HUES48 (cell line): ENCODE measurements at regions not wholly inside any gene's neighbourhood (a gene's known extent, or its start where the extent isn't known, plus 50 kb on each side); places are given as distances from the start of the nearest gene placed in this dataset.
"Not testable (repeated sequence)": the region's sequence is repeated elsewhere in the genome, so short reads cannot be mapped to it uniquely, and the experiment has no call there.

Source experiments
- H3K27ac ChIP-seq: one replicate; pipeline ENCODE4 v1.7.0; 2013; ENCODE audit warnings: low read depth, low read length, inconsistent platforms
- H3K27me3 ChIP-seq: 2 replicates; pipeline ENCODE4 v1.6.1; 2013; ENCODE audit warnings: mild to moderate bottlenecking, low read length; ENCODE audit not compliant: control insufficient read depth, insufficient read depth
- H3K36me3 ChIP-seq: 2 replicates; pipeline ENCODE4 v1.6.1; 2013; ENCODE audit warnings: low read length; ENCODE audit not compliant: control insufficient read depth, insufficient read depth
- H3K4me1 ChIP-seq: 2 replicates; pipeline ENCODE4 v1.6.1; 2013; ENCODE audit warnings: mild to moderate bottlenecking, low read length; ENCODE audit not compliant: control insufficient read depth, insufficient read depth
- H3K4me3 ChIP-seq: 2 replicates; pipeline ENCODE4 v1.5.1; 2013; ENCODE audit warnings: mild to moderate bottlenecking, low read depth, low read length
- H3K9ac ChIP-seq: 2 replicates; pipeline ENCODE4 v1.6.1; 2013; ENCODE audit warnings: mild to moderate bottlenecking, low read depth, low read length, moderate library complexity
- H3K9me3 ChIP-seq: 2 replicates; pipeline ENCODE4 v1.6.1; 2013; ENCODE audit warnings: low read length; ENCODE audit not compliant: control insufficient read depth, insufficient read depth

DNA sequence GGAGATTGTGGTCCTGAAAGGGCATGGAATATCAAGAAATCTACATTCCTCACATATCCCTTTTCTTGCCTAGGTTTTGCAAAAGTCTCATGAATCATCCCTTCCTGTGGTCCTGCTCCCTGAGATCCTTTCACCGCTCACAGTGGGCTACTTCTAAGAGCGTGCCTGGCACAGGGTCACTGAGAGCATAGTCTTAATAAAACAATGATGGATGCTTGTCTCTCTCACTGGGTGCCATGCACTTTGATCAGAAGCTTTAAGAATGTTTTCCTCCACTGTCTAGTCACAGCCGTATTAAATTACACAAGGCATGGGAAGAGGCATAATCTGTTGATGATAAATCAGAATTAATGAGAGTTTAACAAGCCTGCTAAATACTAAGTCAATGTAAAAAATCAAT is 269.7 kb upstream of the ATP10A start:
- H3K27ac ChIP-seq, result peak overlapping the region; percentile 21
- H3K4me3 ChIP-seq, result no peak overlapping the region
- no peaks in the 10 kb centered on the region for H3K27me3 ChIP-seq
- H3K9ac ChIP-seq, result no peak overlapping the region
- H3K4me1 ChIP-seq, result peaks cover 55% of the 10 kb centered on the region
- no peaks in the 10 kb centered on the region for H3K36me3 ChIP-seq
- no peaks in the 10 kb centered on the region for H3K9me3 ChIP-seq

DNA sequence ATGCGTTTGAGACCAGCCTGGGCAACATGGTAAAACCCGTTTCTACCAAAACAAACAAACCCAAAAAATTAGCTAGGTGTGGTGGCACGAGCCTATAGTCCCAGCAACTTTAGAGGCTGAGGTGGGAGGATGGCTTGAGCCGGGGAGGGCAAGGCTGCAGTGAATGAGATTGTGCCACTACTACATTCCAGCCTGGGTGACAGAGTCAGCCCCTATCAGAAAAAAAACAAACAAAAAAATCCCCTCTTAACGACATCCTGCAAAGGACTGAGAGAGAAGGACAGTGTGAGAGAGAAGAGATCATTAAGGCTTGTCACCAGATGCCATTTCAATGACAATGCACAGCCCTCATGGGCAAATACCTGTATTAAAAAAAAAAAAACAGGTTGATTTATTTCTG is 266.7 kb upstream of the ATP10A start:
- Histone ChIP-seq H3K27me3 (no peaks in the 10 kb centered on the region), H3K27ac (peak overlapping the region; percentile 77), H3K36me3 (no peaks in the 10 kb centered on the region), H3K9me3 (no peaks in the 10 kb centered on the region), H3K4me1 (peaks cover 52% of the 10 kb centered on the region), H3K9ac (peak overlapping the region; percentile 51; the same call in 1 of the 2 replicates), H3K4me3 (peak overlapping the region; percentile 0; the same call in 1 of the 2 replicates)

GRCh38 chr15:26128611-26129140 is 265.5 kb upstream of the ATP10A start:
- Histone ChIP-seq H3K27me3 (no peaks in the 10 kb centered on the region), H3K9ac (no peak overlapping the region), H3K27ac (no peak overlapping the region), H3K36me3 (no peaks in the 10 kb centered on the region), H3K4me3 (no peak overlapping the region), H3K9me3 (no peaks in the 10 kb centered on the region), H3K4me1 (peaks cover 41% of the 10 kb centered on the region)

GRCh38 chr15:26126819-26127387 is 263.8 kb upstream of the ATP10A start:
- H3K4me1 ChIP-seq, result peaks cover 23% of the 10 kb centered on the region

GRCh38 chr15:26126070-26126469 is 262.9 kb upstream of the ATP10A start:
- Histone ChIP-seq H3K27me3 (no peaks in the 10 kb centered on the region), H3K4me1 (peaks cover 21% of the 10 kb centered on the region), H3K4me3 (no peak overlapping the region)

More at GRCh38 chr15:26126819-26127387, 263.8 kb upstream of the ATP10A start:
- H3K36me3 ChIP-seq, result no peaks in the 10 kb centered on the region
- H3K9me3 ChIP-seq, result no peaks in the 10 kb centered on the region
- H3K27ac ChIP-seq, result no peak overlapping the region
- H3K27me3 ChIP-seq, result no peaks in the 10 kb centered on the region
- no peak overlapping the region for H3K4me3 ChIP-seq
- no peak overlapping the region for H3K9ac ChIP-seq

GRCh38 chr15:26125664-26126063 is 262.5 kb upstream of the ATP10A start:
- no peaks in the 10 kb centered on the region for H3K9me3 ChIP-seq
- no peak overlapping the region for H3K9ac ChIP-seq
- no peaks in the 10 kb centered on the region for H3K27me3 ChIP-seq
- no peaks in the 10 kb centered on the region for H3K36me3 ChIP-seq
- no peak overlapping the region for H3K27ac ChIP-seq
- no peak overlapping the region for H3K4me3 ChIP-seq
- peaks cover 21% of the 10 kb centered on the region for H3K4me1 ChIP-seq

More at GRCh38 chr15:26126070-26126469, 262.9 kb upstream of the ATP10A start:
- H3K9ac ChIP-seq, result no peak overlapping the region
- no peak overlapping the region for H3K27ac ChIP-seq
- H3K36me3 ChIP-seq, result no peaks in the 10 kb centered on the region
- no peaks in the 10 kb centered on the region for H3K9me3 ChIP-seq

- Histone ChIP-seq H3K27me3 (no peaks in the 10 kb centered on the region), H3K9me3 (no peaks in the 10 kb centered on the region), H3K36me3 (no peaks in the 10 kb centered on the region), H3K27ac (no peak overlapping the region), H3K4me1 (no peaks in the 10 kb centered on the region), H3K9ac (no peak overlapping the region), H3K4me3 (no peak overlapping the region)
Observed at GRCh38 chr15:26119322-26119721, 256.2 kb upstream of the ATP10A start.

- no peaks in the 10 kb centered on the region for H3K27me3 ChIP-seq
- H3K9me3 ChIP-seq, result no peaks in the 10 kb centered on the region
- H3K9ac ChIP-seq, result no peak overlapping the region
- H3K4me3 ChIP-seq, result no peak overlapping the region
- no peaks in the 10 kb centered on the region for H3K4me1 ChIP-seq
- no peaks in the 10 kb centered on the region for H3K36me3 ChIP-seq
- no peak overlapping the region for H3K27ac ChIP-seq
Observed at GRCh38 chr15:26115229-26115943, 252.3 kb upstream of the ATP10A start.

DNA sequence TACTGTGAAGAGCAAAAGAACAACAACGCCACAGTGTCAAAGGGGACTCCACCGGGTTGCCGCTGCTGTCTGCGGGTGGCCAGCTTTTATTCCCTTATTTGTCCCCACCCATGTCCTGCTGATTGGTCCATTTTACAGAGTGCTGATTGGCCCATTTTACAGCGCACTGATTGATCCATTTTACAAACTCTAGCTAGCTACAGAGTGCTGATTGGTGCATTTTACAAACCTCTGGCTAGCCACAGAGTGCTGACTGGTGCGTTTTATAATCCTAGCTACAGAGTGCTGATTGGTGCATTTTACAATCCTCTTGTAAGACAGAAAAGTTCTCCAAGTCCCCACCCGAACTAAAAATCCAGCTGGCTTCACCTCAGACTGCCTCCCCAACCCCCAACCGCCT is 251.0 kb upstream of the ATP10A start:
- not testable (repeated sequence) for H3K4me3 ChIP-seq, H3K36me3 ChIP-seq, H3K9me3 ChIP-seq, H3K27me3 ChIP-seq, H3K9ac ChIP-seq, H3K27ac ChIP-seq, H3K4me1 ChIP-seq

DNA sequence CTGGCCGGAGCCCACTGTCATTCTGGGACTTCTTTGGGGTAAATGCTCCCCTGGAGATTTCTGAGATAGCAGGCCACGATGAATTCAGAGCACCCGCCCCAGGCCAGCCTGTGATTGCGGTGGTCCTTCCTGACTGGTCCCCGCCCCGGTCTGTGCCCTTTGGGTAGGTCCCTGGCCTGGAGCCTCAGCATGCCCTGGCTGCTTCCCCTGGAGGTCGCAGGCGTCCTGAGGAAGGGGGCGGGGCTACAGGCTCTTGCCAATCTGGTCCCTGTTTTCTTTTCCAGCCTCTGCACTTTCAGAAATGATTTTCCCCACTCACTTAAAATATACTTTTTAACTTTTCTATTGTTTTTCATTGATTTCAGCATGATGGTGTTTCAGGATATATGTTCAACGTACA is 250.2 kb upstream of the ATP10A start:
- Histone ChIP-seq H3K27me3 (no peaks in the 10 kb centered on the region), H3K4me3 (no peak overlapping the region), H3K9ac (no peak overlapping the region), H3K9me3 (no peaks in the 10 kb centered on the region), H3K27ac (no peak overlapping the region), H3K4me1 (no peaks in the 10 kb centered on the region), H3K36me3 (no peaks in the 10 kb centered on the region)

GRCh38 chr15:26109203-26109602 is 246.1 kb upstream of the ATP10A start:
- H3K27me3 ChIP-seq, result no peaks in the 10 kb centered on the region
- no peak overlapping the region for H3K4me3 ChIP-seq
- peaks cover 5% of the 10 kb centered on the region; the same call in 1 of the 2 replicates for H3K9me3 ChIP-seq
- no peak overlapping the region for H3K9ac ChIP-seq
- H3K27ac ChIP-seq, result no peak overlapping the region
- no peaks in the 10 kb centered on the region for H3K4me1 ChIP-seq
- H3K36me3 ChIP-seq, result no peaks in the 10 kb centered on the region
